Pancreas (tissue), 10 donors: ENCODE measurements at regions not wholly inside any gene's neighbourhood (a gene's known extent, or its start where the extent isn't known, plus 50 kb on each side); places are given as distances from the start of the nearest gene placed in this dataset.

Experiments used
- ATAC-seq, 4 donors: fragments of 200-7000 bp; cut with Tn5 transposase; one replicate each; pipeline versions ENCODE4 v1.8.0 to v1.9.1; 2020; ENCODE audit warnings: mild to moderate bottlenecking in 4 of 4, moderate library complexity in 4 of 4
- DNase-seq, 6 donors: peaks; one replicate each; pipeline ENCODE4 v3.0.0-alpha.2; 2020
- FAIRE-seq: peaks from 2 replicates; lab custom pipeline; 2012; peaks lifted over from hg19 to GRCh38; lab: Jason Lieb, UNC
- H3K27ac ChIP-seq, 4 donors: fragments of 200-600 bp; sonication (generic); 1 replicate in 3 of 4; 2 replicates in 1 of 4; pipeline versions ENCODE4 v1.5.0 to v1.8.0; 2020
- H3K27me3 ChIP-seq, 4 donors: fragments of 200-600 bp; one replicate each; pipeline ENCODE4 v1.8.0; 2021
- H3K36me3 ChIP-seq, 3 donors: fragments of 200-600 bp; sonication (generic) in 1 of 3; one replicate each; pipeline versions ENCODE4 v1.5.0 to v1.8.0; 2020 to 2021
- H3K4me1 ChIP-seq, 3 donors: fragments of 200-600 bp; one replicate each; pipeline ENCODE4 v1.8.0; 2021
- H3K4me3 ChIP-seq, 4 donors: fragments of 200-600 bp; sonication (generic) in 2 of 4; one replicate each; pipeline versions ENCODE4 v1.5.0 to v1.8.0; 2020 to 2021
- H3K9me3 ChIP-seq, 4 donors: fragments of 200-600 bp; one replicate each; pipeline ENCODE4 v1.8.0; 2021
- WGBS, 2 donors: extraction: QIAGEN DNeasy Blood & Tissue Kit; methylation state at CpG; one replicate each; pipeline ENCODE4 v1.1.7; 2013; 5-methylcytosine and 5-hydroxymethylcytosine counted together
- intact Hi-C, 3 donors: fragments of 100-400 bp; cut with DNase I; formaldehyde crosslinking; loops; one replicate each; pipeline versions ENCODE4 v1.11.1 to v1.14.2; 2022
- TF ChIP-seq, protein P1 (sequence below), 4 donors: fragments of 200-600 bp; sonication (generic) in 3 of 4; IDR thresholded peaks; one replicate each; pipeline versions ENCODE4 v1.5.0 to v1.8.0; 2021; ENCODE audit warnings: antibody characterized with exemption in 4 of 4
- donor health status: healthy with polysubstance abuse.
- donor health status: DM: no; HTN: no; CAD: no; lungs with moderate emphysema.
- donor health status: DM: no; HTN: no; CAD: no.
- donor health status: control.
- donor health status: control.
- donor health status: Bipolar disorder and iron deficiency.
- donor health status: DM: yes; HTN: yes; CAD: no.
- donor health status: DM: no; HTN: no; CAD: no.
- donor health status: DM: no; HTN: no; CAD: no.
- donor health status: DM: yes; HTN: yes; CAD: no.

- Histone ChIP-seq H3K27me3 (no peaks in the 10 kb centered on the region), H3K4me1 (no peaks in the 10 kb centered on the region), H3K4me3 (no peak overlapping the region), H3K9me3 (no peaks in the 10 kb centered on the region), H3K27ac (no peak overlapping the region), H3K36me3 (no peaks in the 10 kb centered on the region)
- intact Hi-C loops: no loop called here
- peak in 2 of 4 donors; percentile 35 to 57 for ATAC-seq
- DNase-seq: no peak
- WGBS, 2 donors: 37 to 39% methylated on average over 4 of the region's 4 CpGs
- FAIRE-seq: no peak
- TF ChIP-seq, protein P1, sequence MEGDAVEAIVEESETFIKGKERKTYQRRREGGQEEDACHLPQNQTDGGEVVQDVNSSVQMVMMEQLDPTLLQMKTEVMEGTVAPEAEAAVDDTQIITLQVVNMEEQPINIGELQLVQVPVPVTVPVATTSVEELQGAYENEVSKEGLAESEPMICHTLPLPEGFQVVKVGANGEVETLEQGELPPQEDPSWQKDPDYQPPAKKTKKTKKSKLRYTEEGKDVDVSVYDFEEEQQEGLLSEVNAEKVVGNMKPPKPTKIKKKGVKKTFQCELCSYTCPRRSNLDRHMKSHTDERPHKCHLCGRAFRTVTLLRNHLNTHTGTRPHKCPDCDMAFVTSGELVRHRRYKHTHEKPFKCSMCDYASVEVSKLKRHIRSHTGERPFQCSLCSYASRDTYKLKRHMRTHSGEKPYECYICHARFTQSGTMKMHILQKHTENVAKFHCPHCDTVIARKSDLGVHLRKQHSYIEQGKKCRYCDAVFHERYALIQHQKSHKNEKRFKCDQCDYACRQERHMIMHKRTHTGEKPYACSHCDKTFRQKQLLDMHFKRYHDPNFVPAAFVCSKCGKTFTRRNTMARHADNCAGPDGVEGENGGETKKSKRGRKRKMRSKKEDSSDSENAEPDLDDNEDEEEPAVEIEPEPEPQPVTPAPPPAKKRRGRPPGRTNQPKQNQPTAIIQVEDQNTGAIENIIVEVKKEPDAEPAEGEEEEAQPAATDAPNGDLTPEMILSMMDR (IDR thresholded peaks at IDR 0.05): no peak
Observed at GRCh38 chr4:180674619-180675358, 1568.4 kb upstream of the TENM3 start.

DNA sequence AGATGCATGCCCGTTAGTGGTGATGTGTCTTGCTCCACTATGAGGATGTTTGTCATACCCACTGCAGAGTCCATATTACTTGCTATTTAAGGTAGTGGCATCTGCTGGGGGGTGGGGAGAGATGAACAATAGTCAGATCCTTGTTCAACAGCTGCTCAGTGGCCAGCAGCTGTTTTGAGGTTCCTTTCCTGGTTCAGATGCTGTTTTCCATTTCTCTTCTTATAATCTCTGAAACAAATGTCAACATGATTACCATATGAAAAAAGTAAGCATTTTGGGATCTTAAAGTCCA is 1567.9 kb upstream of the TENM3 start:
- TF ChIP-seq, protein P1 (IDR thresholded peaks at IDR 0.05): no peak
- H3K36me3 ChIP-seq: no peaks in the 10 kb centered on the region
- DNase-seq (no peak), ATAC-seq (peak in 1 of 4 donors; percentile 26), FAIRE-seq (no peak)
- H3K27me3 ChIP-seq: no peaks in the 10 kb centered on the region
- H3K4me1 ChIP-seq: no peaks in the 10 kb centered on the region
- no peaks in the 10 kb centered on the region for H3K9me3 ChIP-seq
- intact Hi-C loops: no loop called here
- H3K27ac ChIP-seq: no peak overlapping the region
- 35 to 43% methylated on average over 1 of the region's 1 CpG for WGBS, 2 donors
- H3K4me3 ChIP-seq: no peak overlapping the region

DNA sequence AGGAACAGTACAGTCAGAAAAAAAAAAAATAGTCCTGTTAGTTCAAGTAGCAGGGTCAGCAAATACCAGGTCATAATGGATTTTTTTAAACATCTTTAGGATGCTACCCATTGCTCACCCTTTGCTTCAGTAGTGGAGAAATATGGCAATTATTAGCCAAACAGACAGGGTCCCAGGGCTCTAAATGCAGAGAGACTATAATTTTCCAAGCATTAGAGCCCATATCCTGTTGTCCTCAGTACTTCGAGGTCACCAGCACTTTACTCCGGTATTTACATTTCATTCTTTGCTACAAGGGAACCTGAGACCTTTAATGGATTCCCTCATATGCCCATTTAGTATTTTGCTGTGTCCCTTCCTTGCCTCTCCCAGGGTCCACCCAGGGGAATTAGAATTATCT is 1562.9 kb upstream of the TENM3 start:
- ATAC-seq (no peak), DNase-seq (no peak), FAIRE-seq (no peak)
- Histone ChIP-seq H3K4me3 (no peak overlapping the region), H3K9me3 (no peaks in the 10 kb centered on the region), H3K4me1 (no peaks in the 10 kb centered on the region), H3K27ac (no peak overlapping the region), H3K27me3 (no peaks in the 10 kb centered on the region), H3K36me3 (no peaks in the 10 kb centered on the region)
- intact Hi-C loops: no loop called here
- 38 to 55% methylated on average over 2 of the region's 2 CpGs for WGBS, 2 donors
- TF ChIP-seq, protein P1 (IDR thresholded peaks at IDR 0.05): no peak

- 27 to 37% methylated on average over 2 of the region's 2 CpGs for WGBS, 2 donors
- FAIRE-seq: no peak
- Histone ChIP-seq H3K9me3 (no peaks in the 10 kb centered on the region), H3K36me3 (no peaks in the 10 kb centered on the region), H3K27ac (no peak overlapping the region), H3K4me1 (no peaks in the 10 kb centered on the region), H3K4me3 (no peak overlapping the region), H3K27me3 (no peaks in the 10 kb centered on the region)
- ATAC-seq: no peak
- intact Hi-C loops: no loop called here
- DNase-seq: no peak
- TF ChIP-seq, protein P1 (IDR thresholded peaks at IDR 0.05): no peak
Observed at GRCh38 chr4:180682776-180683175, 1560.4 kb upstream of the TENM3 start.

GRCh38 chr4:180683186-180683585 is 1560.0 kb upstream of the TENM3 start:
- no peaks in the 10 kb centered on the region for H3K36me3 ChIP-seq
- intact Hi-C loops: no loop called here
- ATAC-seq (no peak), DNase-seq (no peak), FAIRE-seq (no peak)
- no peak overlapping the region for H3K4me3 ChIP-seq
- TF ChIP-seq, protein P1 (IDR thresholded peaks at IDR 0.05): no peak
- H3K4me1 ChIP-seq: no peaks in the 10 kb centered on the region
- H3K9me3 ChIP-seq: no peaks in the 10 kb centered on the region
- 82 to 83% methylated on average over 5 of the region's 5 CpGs for WGBS, 2 donors
- H3K27ac ChIP-seq: no peak overlapping the region
- H3K27me3 ChIP-seq: no peaks in the 10 kb centered on the region
